ENCODE measurements at regions not wholly inside any gene's neighbourhood (a gene's known extent, or its start where the extent isn't known, plus 50 kb on each side); places are given as distances from the start of the nearest gene placed in this dataset.

DNA sequence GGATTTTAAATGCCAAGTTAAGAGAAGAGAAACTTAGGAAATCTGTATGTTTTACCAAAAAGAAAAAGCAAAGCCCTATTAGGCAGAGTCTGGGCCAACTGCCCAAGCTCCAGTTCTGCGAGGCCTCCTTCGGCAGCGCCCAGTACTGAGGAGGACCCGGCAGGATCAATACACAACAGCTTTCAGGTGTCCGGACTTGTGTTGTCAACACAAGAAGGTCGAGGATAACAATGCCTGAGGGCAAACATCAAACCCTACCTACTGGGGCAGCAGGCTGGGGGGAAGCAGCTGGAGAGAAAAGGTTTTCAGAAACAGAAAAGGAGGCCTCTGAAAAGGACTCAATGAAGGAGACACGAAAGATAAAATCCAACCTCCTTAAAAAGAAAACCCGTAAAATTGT is 98.1 kb upstream of the GJB5 start:
- H2BK120ac ChIP-seq (ENCODE audit: insufficient read depth, low read length, poor library complexity) = no peak overlapping the region
- H3K27ac ChIP-seq (ENCODE audit: low read depth, low read length) = no peak overlapping the region
- no peak overlapping the region for H3K14ac ChIP-seq (ENCODE audit: low read length)
- no peak overlapping the region for H2BK12ac ChIP-seq (ENCODE audit: low read length)
- WGBS (ENCODE audit: extremely low coverage, insufficient coverage, insufficient read length) = no CpG with 5 or more reads among the region's 8 CpGs
- H3K23ac ChIP-seq (ENCODE audit: low read length) = no peak overlapping the region
- no peaks in the 10 kb centered on the region for H3K79me1 ChIP-seq (ENCODE audit: low read length)
- no peaks in the 10 kb centered on the region for H3K79me2 ChIP-seq (ENCODE audit: control insufficient read depth, insufficient read depth, low read length, poor library complexity)
- H3K4me3 ChIP-seq (ENCODE audit: low read depth, low read length) = no peak overlapping the region
- no peaks in the 10 kb centered on the region for H3K9me3 ChIP-seq (ENCODE audit: insufficient read depth, low read depth, low read length)
- DNase-seq = no peak
- H3K27me3 ChIP-seq (ENCODE audit: insufficient read depth, low read length) = no peaks in the 10 kb centered on the region
- H4K12ac ChIP-seq (ENCODE audit: low read depth, low read length) = no peak overlapping the region
- no peak overlapping the region for H3K9ac ChIP-seq (ENCODE audit: low read length)
- no peaks in the 10 kb centered on the region for H3K4me1 ChIP-seq (ENCODE audit: control insufficient read depth in 1 of 2, insufficient read depth in 2 of 2, low read length in 2 of 2)
- H4K8ac ChIP-seq (ENCODE audit: low read depth, low read length) = no peak overlapping the region
- H2BK5ac ChIP-seq (ENCODE audit: low read depth, low read length, poor library complexity) = no peak overlapping the region
- H4K91ac ChIP-seq (ENCODE audit: low read depth, low read length) = no peak overlapping the region
- no peak overlapping the region for H3K4me2 ChIP-seq (ENCODE audit: low read length)
- no peak overlapping the region for H2AK5ac ChIP-seq (ENCODE audit: low read length)
- no peak overlapping the region for H2AFZ ChIP-seq (ENCODE audit: insufficient read depth, low read length, poor library complexity)
- no peaks in the 10 kb centered on the region for H3K36me3 ChIP-seq (ENCODE audit: control insufficient read depth in 1 of 2, insufficient read depth in 2 of 2, low read length in 2 of 2)
- no peak overlapping the region for H3K18ac ChIP-seq (ENCODE audit: low read length)
- H3K4ac ChIP-seq (ENCODE audit: low read depth, low read length) = no peak overlapping the region

DNA sequence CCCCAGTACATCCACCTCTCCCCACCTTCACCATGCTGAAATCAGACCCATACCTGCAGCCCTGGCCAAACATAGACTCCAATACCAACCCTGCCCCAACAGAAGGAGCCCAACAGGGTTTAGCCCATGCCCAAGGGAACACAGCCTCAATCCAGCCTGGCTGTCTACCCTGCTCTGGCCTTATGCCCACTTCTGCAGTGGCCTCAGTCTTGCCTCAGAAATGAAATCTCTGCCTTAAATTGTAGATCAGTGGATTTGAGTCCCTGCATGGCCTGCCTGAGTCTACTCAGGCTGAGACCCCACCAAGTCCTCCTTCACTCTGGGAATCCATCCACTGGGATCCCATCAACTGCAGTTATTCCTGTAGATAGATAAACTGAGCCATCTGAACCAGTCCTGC is 97.6 kb upstream of the GJB5 start:
- no peak overlapping the region for H2AFZ ChIP-seq (ENCODE audit: insufficient read depth, low read length, poor library complexity)
- no peaks in the 10 kb centered on the region for H3K4me1 ChIP-seq (ENCODE audit: control insufficient read depth in 1 of 2, insufficient read depth in 2 of 2, low read length in 2 of 2)
- no peaks in the 10 kb centered on the region for H3K9me3 ChIP-seq (ENCODE audit: insufficient read depth, low read depth, low read length)
- no peak overlapping the region for H3K4me3 ChIP-seq (ENCODE audit: low read depth, low read length)
- no peaks in the 10 kb centered on the region for H3K27me3 ChIP-seq (ENCODE audit: insufficient read depth, low read length)
- H2BK12ac ChIP-seq (ENCODE audit: low read length) = no peak overlapping the region
- DNase-seq = no peak
- no peaks in the 10 kb centered on the region for H3K79me1 ChIP-seq (ENCODE audit: low read length)
- no peak overlapping the region for H2BK5ac ChIP-seq (ENCODE audit: low read depth, low read length, poor library complexity)
- no peak overlapping the region for H3K14ac ChIP-seq (ENCODE audit: low read length)
- H2AK5ac ChIP-seq (ENCODE audit: low read length) = no peak overlapping the region
- H3K23ac ChIP-seq (ENCODE audit: low read length) = no peak overlapping the region
- H3K4ac ChIP-seq (ENCODE audit: low read depth, low read length) = no peak overlapping the region
- no peak overlapping the region for H4K12ac ChIP-seq (ENCODE audit: low read depth, low read length)
- H4K91ac ChIP-seq (ENCODE audit: low read depth, low read length) = no peak overlapping the region
- no peak overlapping the region for H3K27ac ChIP-seq (ENCODE audit: low read depth, low read length)
- H3K9ac ChIP-seq (ENCODE audit: low read length) = no peak overlapping the region
- H3K18ac ChIP-seq (ENCODE audit: low read length) = no peak overlapping the region
- H3K4me2 ChIP-seq (ENCODE audit: low read length) = no peak overlapping the region
- no peaks in the 10 kb centered on the region for H3K36me3 ChIP-seq (ENCODE audit: control insufficient read depth in 1 of 2, insufficient read depth in 2 of 2, low read length in 2 of 2)
- H4K8ac ChIP-seq (ENCODE audit: low read depth, low read length) = no peak overlapping the region
- no peaks in the 10 kb centered on the region for H3K79me2 ChIP-seq (ENCODE audit: control insufficient read depth, insufficient read depth, low read length, poor library complexity)
- no peak overlapping the region for H2BK120ac ChIP-seq (ENCODE audit: insufficient read depth, low read length, poor library complexity)

DNA sequence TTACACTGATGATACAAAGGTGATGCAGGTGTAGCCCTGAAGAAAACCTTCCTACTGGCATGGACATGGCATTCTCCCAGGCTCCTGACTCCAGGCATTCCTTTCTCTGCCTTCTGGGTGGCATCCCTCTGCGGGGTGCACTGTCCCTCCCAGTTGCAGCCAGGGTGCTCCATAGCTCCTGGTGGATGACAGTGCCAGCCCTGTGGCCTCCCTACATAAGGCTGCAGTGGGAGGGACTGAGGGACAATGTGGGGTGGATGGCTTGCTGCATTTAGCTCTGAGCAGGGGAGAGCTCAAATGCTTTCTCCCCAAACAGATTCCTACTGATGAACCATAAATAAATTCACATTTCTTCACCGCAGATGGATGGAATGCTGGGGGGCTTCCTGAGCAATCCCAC is 97.0 kb upstream of the GJB5 start:
- WGBS (ENCODE audit: extremely low coverage, insufficient coverage, insufficient read length) = no CpG with 5 or more reads among the region's 2 CpGs

DNA sequence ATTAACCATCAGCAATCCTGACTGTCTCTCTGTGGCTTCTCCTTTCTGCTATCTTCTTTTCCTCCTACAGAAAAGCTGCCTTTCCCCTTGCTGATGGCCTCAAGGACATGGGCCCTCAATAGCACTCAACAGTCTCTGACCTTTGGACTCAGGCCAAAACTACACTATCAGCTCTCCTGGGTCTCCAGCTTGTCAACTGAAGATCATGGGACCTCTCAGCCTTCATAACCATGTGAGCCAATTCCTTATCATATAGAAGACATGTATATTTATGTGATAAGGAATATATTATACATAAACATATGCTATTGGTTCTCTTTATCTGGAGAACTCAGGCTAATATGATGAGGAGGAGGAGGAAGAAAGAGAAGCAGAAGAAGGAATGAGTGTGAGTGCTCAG is 91.8 kb upstream of the GJB5 start:
- no peak overlapping the region for H3K4ac ChIP-seq (ENCODE audit: low read depth, low read length)
- no peak overlapping the region for H3K14ac ChIP-seq (ENCODE audit: low read length)
- H3K4me3 ChIP-seq (ENCODE audit: low read depth, low read length) = no peak overlapping the region
- H2BK5ac ChIP-seq (ENCODE audit: low read depth, low read length, poor library complexity) = no peak overlapping the region
- H3K27me3 ChIP-seq (ENCODE audit: insufficient read depth, low read length) = no peaks in the 10 kb centered on the region
- H2AK5ac ChIP-seq (ENCODE audit: low read length) = no peak overlapping the region
- no peak overlapping the region for H4K91ac ChIP-seq (ENCODE audit: low read depth, low read length)
- no peak overlapping the region for H3K23ac ChIP-seq (ENCODE audit: low read length)
- H3K9me3 ChIP-seq (ENCODE audit: insufficient read depth, low read depth, low read length) = no peaks in the 10 kb centered on the region
- H3K18ac ChIP-seq (ENCODE audit: low read length) = no peak overlapping the region
- no peak overlapping the region for H4K8ac ChIP-seq (ENCODE audit: low read depth, low read length)
- no peak overlapping the region for H3K9ac ChIP-seq (ENCODE audit: low read length)
- H3K4me2 ChIP-seq (ENCODE audit: low read length) = no peak overlapping the region
- no peak overlapping the region for H2AFZ ChIP-seq (ENCODE audit: insufficient read depth, low read length, poor library complexity)
- H3K79me2 ChIP-seq (ENCODE audit: control insufficient read depth, insufficient read depth, low read length, poor library complexity) = no peaks in the 10 kb centered on the region
- H3K36me3 ChIP-seq (ENCODE audit: control insufficient read depth in 1 of 2, insufficient read depth in 2 of 2, low read length in 2 of 2) = no peaks in the 10 kb centered on the region
- H4K12ac ChIP-seq (ENCODE audit: low read depth, low read length) = no peak overlapping the region
- no peak overlapping the region for H3K27ac ChIP-seq (ENCODE audit: low read depth, low read length)
- no peak for DNase-seq
- H2BK12ac ChIP-seq (ENCODE audit: low read length) = no peak overlapping the region
- no peaks in the 10 kb centered on the region for H3K4me1 ChIP-seq (ENCODE audit: control insufficient read depth in 1 of 2, insufficient read depth in 2 of 2, low read length in 2 of 2)
- H2BK120ac ChIP-seq (ENCODE audit: insufficient read depth, low read length, poor library complexity) = no peak overlapping the region
- H3K79me1 ChIP-seq (ENCODE audit: low read length) = no peaks in the 10 kb centered on the region

More for the DNA sequence above, 97.0 kb upstream of the GJB5 start:
- no peak overlapping the region for H3K14ac ChIP-seq (ENCODE audit: low read length)
- H3K79me1 ChIP-seq (ENCODE audit: low read length) = no peaks in the 10 kb centered on the region
- no peak overlapping the region for H2BK120ac ChIP-seq (ENCODE audit: insufficient read depth, low read length, poor library complexity)
- H3K27me3 ChIP-seq (ENCODE audit: insufficient read depth, low read length) = no peaks in the 10 kb centered on the region
- no peaks in the 10 kb centered on the region for H3K4me1 ChIP-seq (ENCODE audit: control insufficient read depth in 1 of 2, insufficient read depth in 2 of 2, low read length in 2 of 2)
- no peak overlapping the region for H3K4me2 ChIP-seq (ENCODE audit: low read length)
- no peak overlapping the region for H4K91ac ChIP-seq (ENCODE audit: low read depth, low read length)
- H3K4ac ChIP-seq (ENCODE audit: low read depth, low read length) = no peak overlapping the region
- H3K36me3 ChIP-seq (ENCODE audit: control insufficient read depth in 1 of 2, insufficient read depth in 2 of 2, low read length in 2 of 2) = no peaks in the 10 kb centered on the region
- H3K27ac ChIP-seq (ENCODE audit: low read depth, low read length) = no peak overlapping the region
- no peak overlapping the region for H3K18ac ChIP-seq (ENCODE audit: low read length)
- no peak overlapping the region for H3K9ac ChIP-seq (ENCODE audit: low read length)
- no peak overlapping the region for H3K4me3 ChIP-seq (ENCODE audit: low read depth, low read length)
- H2AK5ac ChIP-seq (ENCODE audit: low read length) = no peak overlapping the region
- no peak overlapping the region for H2BK5ac ChIP-seq (ENCODE audit: low read depth, low read length, poor library complexity)
- H3K9me3 ChIP-seq (ENCODE audit: insufficient read depth, low read depth, low read length) = no peaks in the 10 kb centered on the region
- H3K23ac ChIP-seq (ENCODE audit: low read length) = no peak overlapping the region
- no peak overlapping the region for H2AFZ ChIP-seq (ENCODE audit: insufficient read depth, low read length, poor library complexity)
- H4K12ac ChIP-seq (ENCODE audit: low read depth, low read length) = no peak overlapping the region
- no peak overlapping the region for H4K8ac ChIP-seq (ENCODE audit: low read depth, low read length)
- H2BK12ac ChIP-seq (ENCODE audit: low read length) = no peak overlapping the region
- no peaks in the 10 kb centered on the region for H3K79me2 ChIP-seq (ENCODE audit: control insufficient read depth, insufficient read depth, low read length, poor library complexity)
- no peak for DNase-seq

DNA sequence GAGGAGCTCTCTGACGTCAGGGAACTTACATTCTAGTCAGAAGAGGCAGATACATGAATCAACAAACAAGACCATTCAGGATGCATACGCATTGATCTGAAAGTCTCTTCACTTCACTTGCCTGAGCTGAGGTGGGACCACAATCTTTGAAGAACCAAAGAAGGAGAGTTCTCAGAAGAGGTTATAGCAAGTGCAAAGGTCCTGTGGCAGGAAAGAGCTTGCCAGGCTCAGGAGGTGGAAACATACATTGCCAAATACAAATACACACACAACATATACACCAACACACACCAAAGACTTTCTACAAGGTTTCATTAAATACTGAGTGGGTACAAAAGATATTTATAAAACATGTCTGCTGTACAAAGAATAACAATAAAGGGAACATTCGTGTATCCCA is 86.8 kb upstream of the GJB5 start:
- Histone ChIP-seq H3K27me3 (ENCODE audit: insufficient read depth, low read length) (no peaks in the 10 kb centered on the region), H2AK5ac (ENCODE audit: low read length) (no peak overlapping the region), H4K91ac (ENCODE audit: low read depth, low read length) (no peak overlapping the region), H3K9ac (ENCODE audit: low read length) (no peak overlapping the region), H2BK12ac (ENCODE audit: low read length) (no peak overlapping the region), H2BK120ac (ENCODE audit: insufficient read depth, low read length, poor library complexity) (no peak overlapping the region), H4K8ac (ENCODE audit: low read depth, low read length) (no peak overlapping the region), H3K27ac (ENCODE audit: low read depth, low read length) (no peak overlapping the region), H3K18ac (ENCODE audit: low read length) (no peak overlapping the region), H3K14ac (ENCODE audit: low read length) (no peak overlapping the region), H3K4ac (ENCODE audit: low read depth, low read length) (no peak overlapping the region), H3K79me2 (ENCODE audit: control insufficient read depth, insufficient read depth, low read length, poor library complexity) (no peaks in the 10 kb centered on the region), H3K4me2 (ENCODE audit: low read length) (no peak overlapping the region), H3K9me3 (ENCODE audit: insufficient read depth, low read depth, low read length) (peaks cover 12% of the 10 kb centered on the region), H3K79me1 (ENCODE audit: low read length) (no peaks in the 10 kb centered on the region), H2AFZ (ENCODE audit: insufficient read depth, low read length, poor library complexity) (no peak overlapping the region), H3K23ac (ENCODE audit: low read length) (no peak overlapping the region), H3K4me3 (ENCODE audit: low read depth, low read length) (no peak overlapping the region), H3K36me3 (ENCODE audit: control insufficient read depth in 1 of 2, insufficient read depth in 2 of 2, low read length in 2 of 2) (no peaks in the 10 kb centered on the region), H3K4me1 (ENCODE audit: control insufficient read depth in 1 of 2, insufficient read depth in 2 of 2, low read length in 2 of 2) (no peaks in the 10 kb centered on the region), H2BK5ac (ENCODE audit: low read depth, low read length, poor library complexity) (no peak overlapping the region), H4K12ac (ENCODE audit: low read depth, low read length) (no peak overlapping the region)
- whole genome bisulfite sequencing (ENCODE audit: extremely low coverage, insufficient coverage, insufficient read length) = no CpG with 5 or more reads among the region's 3 CpGs
- DNase-seq = no peak
